ENCODE measurements at regions not wholly inside any gene's neighbourhood (a gene's known extent, or its start where the extent isn't known, plus 50 kb on each side); places are given as distances from the start of the nearest gene placed in this dataset.

- DNase-seq (no peak), ATAC-seq (ENCODE audit: insufficient read depth, low read depth) (no peak)
- H3K79me2 ChIP-seq (ENCODE audit: insufficient read depth, low read length): no peaks in the 10 kb centered on the region
- H2AFZ ChIP-seq (ENCODE audit: low read depth, low read length): no peak overlapping the region
- H3K27me3 ChIP-seq (ENCODE audit: insufficient read depth, low read length, poor library complexity): peaks cover 13% of the 10 kb centered on the region
- H4K20me1 ChIP-seq (ENCODE audit: insufficient read depth, low read length): no peaks in the 10 kb centered on the region
- no peak overlapping the region for H3K4me3 ChIP-seq (ENCODE audit: low read depth in 1 of 2, low read length in 2 of 2)
- H3K4me2 ChIP-seq (ENCODE audit: insufficient read depth, low read length): no peak overlapping the region
- no peaks in the 10 kb centered on the region for H3K4me1 ChIP-seq (ENCODE audit: insufficient read depth, low read length)
- no peak overlapping the region for H3K27ac ChIP-seq (ENCODE audit: low read length)
- H3K9me3 ChIP-seq (ENCODE audit: insufficient read depth, low read length, severe bottlenecking): no peaks in the 10 kb centered on the region
- no peaks in the 10 kb centered on the region for H3K36me3 ChIP-seq (ENCODE audit: insufficient read depth, low read length)
- H3K9ac ChIP-seq (ENCODE audit: low read depth, low read length): no peak overlapping the region
- TF ChIP-seq, protein P1, sequence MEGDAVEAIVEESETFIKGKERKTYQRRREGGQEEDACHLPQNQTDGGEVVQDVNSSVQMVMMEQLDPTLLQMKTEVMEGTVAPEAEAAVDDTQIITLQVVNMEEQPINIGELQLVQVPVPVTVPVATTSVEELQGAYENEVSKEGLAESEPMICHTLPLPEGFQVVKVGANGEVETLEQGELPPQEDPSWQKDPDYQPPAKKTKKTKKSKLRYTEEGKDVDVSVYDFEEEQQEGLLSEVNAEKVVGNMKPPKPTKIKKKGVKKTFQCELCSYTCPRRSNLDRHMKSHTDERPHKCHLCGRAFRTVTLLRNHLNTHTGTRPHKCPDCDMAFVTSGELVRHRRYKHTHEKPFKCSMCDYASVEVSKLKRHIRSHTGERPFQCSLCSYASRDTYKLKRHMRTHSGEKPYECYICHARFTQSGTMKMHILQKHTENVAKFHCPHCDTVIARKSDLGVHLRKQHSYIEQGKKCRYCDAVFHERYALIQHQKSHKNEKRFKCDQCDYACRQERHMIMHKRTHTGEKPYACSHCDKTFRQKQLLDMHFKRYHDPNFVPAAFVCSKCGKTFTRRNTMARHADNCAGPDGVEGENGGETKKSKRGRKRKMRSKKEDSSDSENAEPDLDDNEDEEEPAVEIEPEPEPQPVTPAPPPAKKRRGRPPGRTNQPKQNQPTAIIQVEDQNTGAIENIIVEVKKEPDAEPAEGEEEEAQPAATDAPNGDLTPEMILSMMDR (IDR thresholded peaks at IDR 0.05; ENCODE audit: borderline replicate concordance, extremely low read depth, low read length, poor library complexity, severe bottlenecking): no peak
- TF ChIP-seq EZH2 (IDR thresholded peaks at IDR 0.05; ENCODE audit: borderline replicate concordance, low read depth, low read length, severe bottlenecking): no peak
Measured at GRCh38 chr20:52309181-52309580, 117.6 kb upstream of the ZFP64 start.

- H3K27me3 ChIP-seq (ENCODE audit: insufficient read depth, low read length, poor library complexity): peaks cover 13% of the 10 kb centered on the region
Measured at GRCh38 chr20:52306477-52306876, 114.9 kb upstream of the ZFP64 start.

DNA sequence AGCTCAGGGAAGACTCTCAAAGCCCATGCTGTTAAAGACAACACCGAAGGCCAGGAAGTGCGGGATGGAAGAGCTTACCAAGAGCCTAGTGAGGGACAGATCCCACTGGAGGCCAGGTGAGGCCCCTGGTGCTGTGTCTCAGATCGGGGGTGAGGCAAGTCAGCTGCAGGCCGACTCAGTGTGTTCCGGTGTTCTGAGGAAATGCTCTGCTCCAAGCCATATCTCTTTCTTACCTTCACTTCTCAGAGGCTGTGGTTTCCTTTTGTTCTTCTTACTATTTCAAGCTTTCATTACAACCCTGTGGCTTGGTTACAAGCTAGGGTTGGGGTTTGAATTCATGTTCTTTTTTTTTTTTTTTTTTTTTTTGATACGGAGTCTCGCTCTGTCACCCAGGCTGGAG, 114.3 kb upstream of the ZFP64 start:
- ATAC-seq (ENCODE audit: insufficient read depth, low read depth) (peak; percentile 29; the same call in 1 of the 3 replicates), DNase-seq (peak; percentile 4)
- H4K20me1 ChIP-seq (ENCODE audit: insufficient read depth, low read length): no peaks in the 10 kb centered on the region
- no peak overlapping the region for H3K27ac ChIP-seq (ENCODE audit: low read length)
- H2AFZ ChIP-seq (ENCODE audit: low read depth, low read length): no peak overlapping the region
- H3K4me2 ChIP-seq (ENCODE audit: insufficient read depth, low read length): no peak overlapping the region
- no peaks in the 10 kb centered on the region for H3K79me2 ChIP-seq (ENCODE audit: insufficient read depth, low read length)
- no peak for TF ChIP-seq EZH2 (IDR thresholded peaks at IDR 0.05; ENCODE audit: borderline replicate concordance, low read depth, low read length, severe bottlenecking)
- TF ChIP-seq, protein P1 (IDR thresholded peaks at IDR 0.05; ENCODE audit: borderline replicate concordance, extremely low read depth, low read length, poor library complexity, severe bottlenecking): no peak
- H3K9ac ChIP-seq (ENCODE audit: low read depth, low read length): no peak overlapping the region
- H3K27me3 ChIP-seq (ENCODE audit: insufficient read depth, low read length, poor library complexity): peaks cover 11% of the 10 kb centered on the region
- H3K36me3 ChIP-seq (ENCODE audit: insufficient read depth, low read length): no peaks in the 10 kb centered on the region
- no peak overlapping the region for H3K4me3 ChIP-seq (ENCODE audit: low read depth in 1 of 2, low read length in 2 of 2)
- H3K4me1 ChIP-seq (ENCODE audit: insufficient read depth, low read length): no peaks in the 10 kb centered on the region
- no peaks in the 10 kb centered on the region for H3K9me3 ChIP-seq (ENCODE audit: insufficient read depth, low read length, severe bottlenecking)

More at GRCh38 chr20:52306477-52306876, 114.9 kb upstream of the ZFP64 start:
- no peaks in the 10 kb centered on the region for H4K20me1 ChIP-seq (ENCODE audit: insufficient read depth, low read length)
- no peak overlapping the region for H3K27ac ChIP-seq (ENCODE audit: low read length)
- H3K9ac ChIP-seq (ENCODE audit: low read depth, low read length): no peak overlapping the region
- no peaks in the 10 kb centered on the region for H3K4me1 ChIP-seq (ENCODE audit: insufficient read depth, low read length)
- no peak for TF ChIP-seq EZH2 (IDR thresholded peaks at IDR 0.05; ENCODE audit: borderline replicate concordance, low read depth, low read length, severe bottlenecking)
- TF ChIP-seq, protein P1 (IDR thresholded peaks at IDR 0.05; ENCODE audit: borderline replicate concordance, extremely low read depth, low read length, poor library complexity, severe bottlenecking): no peak
- no peaks in the 10 kb centered on the region for H3K9me3 ChIP-seq (ENCODE audit: insufficient read depth, low read length, severe bottlenecking)
- no peaks in the 10 kb centered on the region for H3K79me2 ChIP-seq (ENCODE audit: insufficient read depth, low read length)
- H3K4me2 ChIP-seq (ENCODE audit: insufficient read depth, low read length): no peak overlapping the region
- no peak overlapping the region for H2AFZ ChIP-seq (ENCODE audit: low read depth, low read length)
- no peak overlapping the region for H3K4me3 ChIP-seq (ENCODE audit: low read depth in 1 of 2, low read length in 2 of 2)
- no peaks in the 10 kb centered on the region for H3K36me3 ChIP-seq (ENCODE audit: insufficient read depth, low read length)
- DNase-seq (no peak), ATAC-seq (ENCODE audit: insufficient read depth, low read depth) (no peak)
